Smooth muscle cell (in vitro differentiated cells): ENCODE measurements at regions not wholly inside any gene's neighbourhood (a gene's known extent, or its start where the extent isn't known, plus 50 kb on each side); places are given as distances from the start of the nearest gene placed in this dataset.
"Not testable (repeated sequence)": the region's sequence is repeated elsewhere in the genome, so short reads cannot be mapped to it uniquely, and the experiment has no call there.

Experiments
- DNase-seq: peaks from one replicate; lab custom pipeline; 2025; ENCODE audit not compliant: unreplicated experiment; lab: John Stamatoyannopoulos, UW
- H2AFZ ChIP-seq: fragments of 200-600 bp; sonication (generic); 2 replicates; pipeline ENCODE4 v1.6.0; 2016; ENCODE audit warnings: antibody characterized with exemption, low read depth, mild to moderate bottlenecking
- H3F3A ChIP-seq: fragments of 200-600 bp; sonication (generic); 2 replicates; pipeline ENCODE4 v1.6.0; 2017; ENCODE audit warnings: antibody characterized with exemption, low read depth
- H3K27ac ChIP-seq: fragments of 200-600 bp; sonication (generic); 2 replicates; pipeline ENCODE4 v1.5.1; 2016; ENCODE audit warnings: low read depth, mild to moderate bottlenecking
- H3K27me3 ChIP-seq: fragments of 200-600 bp; sonication (generic); 2 replicates; pipeline ENCODE4 v1.6.1; 2016; ENCODE audit warnings: low read depth, mild to moderate bottlenecking
- H3K36me3 ChIP-seq: fragments of 200-600 bp; sonication (generic); 2 replicates; pipeline ENCODE4 v1.5.1; 2016; ENCODE audit warnings: low read depth
- H3K4me1 ChIP-seq: fragments of 200-600 bp; sonication (generic); 2 replicates; pipeline ENCODE4 v1.5.1; 2016; ENCODE audit warnings: low read depth
- H3K4me2 ChIP-seq: fragments of 200-600 bp; sonication (generic); 2 replicates; pipeline ENCODE4 v1.6.0; 2016; ENCODE audit warnings: mild to moderate bottlenecking
- H3K4me3 ChIP-seq: fragments of 200-600 bp; sonication (generic); 2 replicates; pipeline ENCODE4 v1.5.1; 2016; ENCODE audit warnings: mild to moderate bottlenecking
- H3K79me2 ChIP-seq: fragments of 200-600 bp; sonication (generic); 2 replicates; pipeline ENCODE4 v1.6.0; 2016; ENCODE audit warnings: low read depth, mild to moderate bottlenecking
- H3K9ac ChIP-seq: fragments of 200-600 bp; sonication (generic); 2 replicates; pipeline ENCODE4 v1.6.0; 2016; ENCODE audit warnings: low read depth
- H3K9me3 ChIP-seq: fragments of 200-600 bp; sonication (generic); replicated peaks from 2 replicates; pipeline ENCODE4 v1.5.1; 2016; ENCODE audit warnings: low read depth
- H4K20me1 ChIP-seq: fragments of 200-600 bp; sonication (generic); 2 replicates; pipeline ENCODE4 v1.6.0; 2016; ENCODE audit warnings: low read depth
- WGBS: methylation state at CpG from one replicate; pipeline ENCODE4 v1.1.7; 2016; ENCODE audit warnings: low lambda C conversion rate; 5-methylcytosine and 5-hydroxymethylcytosine counted together
- TF ChIP-seq, protein P1 (sequence below): fragments of 200-600 bp; sonication (generic); IDR thresholded peaks from 2 replicates; pipeline ENCODE4 v1.5.1; 2017; ENCODE audit warnings: borderline replicate concordance, mild to moderate bottlenecking, antibody characterized with exemption; ENCODE audit not compliant: insufficient read depth, poor library complexity, severe bottlenecking

DNA sequence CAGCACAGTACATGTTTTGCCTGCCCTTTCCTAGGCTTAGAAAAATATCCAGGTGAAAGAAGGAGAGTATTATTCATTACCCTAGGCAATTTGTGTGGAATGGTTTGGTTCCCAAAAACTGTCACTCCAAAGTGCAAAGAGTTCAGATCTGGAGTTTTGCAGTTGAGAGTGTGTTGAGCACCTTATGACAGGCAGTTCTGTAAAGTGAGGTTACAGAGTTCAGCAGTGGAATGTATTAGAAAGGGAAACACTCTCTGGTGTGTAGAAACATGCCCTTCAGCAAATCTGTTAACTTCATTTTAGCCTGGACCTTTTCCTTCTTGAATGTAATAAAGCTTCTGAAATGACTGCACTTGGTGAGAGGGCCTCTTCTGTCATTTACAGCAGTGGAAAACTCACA lies 154.0 kb upstream of the SSTR1 start:
- TF ChIP-seq, protein P1, sequence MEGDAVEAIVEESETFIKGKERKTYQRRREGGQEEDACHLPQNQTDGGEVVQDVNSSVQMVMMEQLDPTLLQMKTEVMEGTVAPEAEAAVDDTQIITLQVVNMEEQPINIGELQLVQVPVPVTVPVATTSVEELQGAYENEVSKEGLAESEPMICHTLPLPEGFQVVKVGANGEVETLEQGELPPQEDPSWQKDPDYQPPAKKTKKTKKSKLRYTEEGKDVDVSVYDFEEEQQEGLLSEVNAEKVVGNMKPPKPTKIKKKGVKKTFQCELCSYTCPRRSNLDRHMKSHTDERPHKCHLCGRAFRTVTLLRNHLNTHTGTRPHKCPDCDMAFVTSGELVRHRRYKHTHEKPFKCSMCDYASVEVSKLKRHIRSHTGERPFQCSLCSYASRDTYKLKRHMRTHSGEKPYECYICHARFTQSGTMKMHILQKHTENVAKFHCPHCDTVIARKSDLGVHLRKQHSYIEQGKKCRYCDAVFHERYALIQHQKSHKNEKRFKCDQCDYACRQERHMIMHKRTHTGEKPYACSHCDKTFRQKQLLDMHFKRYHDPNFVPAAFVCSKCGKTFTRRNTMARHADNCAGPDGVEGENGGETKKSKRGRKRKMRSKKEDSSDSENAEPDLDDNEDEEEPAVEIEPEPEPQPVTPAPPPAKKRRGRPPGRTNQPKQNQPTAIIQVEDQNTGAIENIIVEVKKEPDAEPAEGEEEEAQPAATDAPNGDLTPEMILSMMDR: no peak

GRCh38 chr14:38056270-38056669 lies 151.4 kb upstream of the SSTR1 start:
- no peak overlapping the region for H3K27ac ChIP-seq
- no peaks in the 10 kb centered on the region for H3K27me3 ChIP-seq
- H3K4me3 ChIP-seq: no peak overlapping the region
- no peaks in the 10 kb centered on the region for H3K79me2 ChIP-seq
- H3K9ac ChIP-seq: no peak overlapping the region
- no peak overlapping the region for H3K4me2 ChIP-seq
- H3K4me1 ChIP-seq: no peaks in the 10 kb centered on the region
- DNase-seq: no peak
- no peaks in the 10 kb centered on the region for H3K36me3 ChIP-seq
- H4K20me1 ChIP-seq: no peaks in the 10 kb centered on the region
- TF ChIP-seq, protein P1: no peak
- 80% methylated on average over 2 of the region's 2 CpGs for WGBS
- no peak overlapping the region for H2AFZ ChIP-seq
- no peaks in the 10 kb centered on the region for H3F3A ChIP-seq
- H3K9me3 ChIP-seq: no peaks in the 10 kb centered on the region

More for the DNA sequence above, 154.0 kb upstream of the SSTR1 start:
- DNase-seq: no peak
- no peak overlapping the region for H2AFZ ChIP-seq
- no peaks in the 10 kb centered on the region for H3F3A ChIP-seq
- H3K4me3 ChIP-seq: no peak overlapping the region
- no peaks in the 10 kb centered on the region for H3K4me1 ChIP-seq
- no peak overlapping the region for H3K27ac ChIP-seq
- no peaks in the 10 kb centered on the region for H3K27me3 ChIP-seq
- H3K79me2 ChIP-seq: no peaks in the 10 kb centered on the region
- H4K20me1 ChIP-seq: no peaks in the 10 kb centered on the region
- H3K36me3 ChIP-seq: no peaks in the 10 kb centered on the region
- no peak overlapping the region for H3K4me2 ChIP-seq
- no peak overlapping the region for H3K9ac ChIP-seq
- no peaks in the 10 kb centered on the region for H3K9me3 ChIP-seq

GRCh38 chr14:38062223-38062622 lies 145.5 kb upstream of the SSTR1 start:
- not testable (repeated sequence) for H3K27me3 ChIP-seq, H3K4me3 ChIP-seq, H3K9me3 ChIP-seq, H3F3A ChIP-seq, H3K4me2 ChIP-seq, H3K36me3 ChIP-seq, H3K4me1 ChIP-seq, DNase-seq, H3K27ac ChIP-seq, H4K20me1 ChIP-seq, H2AFZ ChIP-seq, H3K79me2 ChIP-seq, H3K9ac ChIP-seq
- WGBS: 98% methylated on average over 2 of the region's 2 CpGs

- no peak overlapping the region for H2AFZ ChIP-seq
- no peaks in the 10 kb centered on the region for H4K20me1 ChIP-seq
- H3K4me3 ChIP-seq: no peak overlapping the region
- TF ChIP-seq, protein P1: no peak
- no peak overlapping the region for H3K9ac ChIP-seq
- no peak overlapping the region for H3K27ac ChIP-seq
- H3K4me1 ChIP-seq: no peaks in the 10 kb centered on the region
- H3K79me2 ChIP-seq: no peaks in the 10 kb centered on the region
- H3K9me3 ChIP-seq: peaks cover 7% of the 10 kb centered on the region
- no peaks in the 10 kb centered on the region for H3F3A ChIP-seq
- no peaks in the 10 kb centered on the region for H3K27me3 ChIP-seq
- no peaks in the 10 kb centered on the region for H3K36me3 ChIP-seq
- WGBS: 90% methylated on average over 2 of the region's 2 CpGs
- no peak overlapping the region for H3K4me2 ChIP-seq
- DNase-seq: no peak
Observed at GRCh38 chr14:38063711-38064320, 143.9 kb upstream of the SSTR1 start.
